ENCODE measurements at regions not wholly inside any gene's neighbourhood (a gene's known extent, or its start where the extent isn't known, plus 50 kb on each side); places are given as distances from the start of the nearest gene placed in this dataset.

DNA sequence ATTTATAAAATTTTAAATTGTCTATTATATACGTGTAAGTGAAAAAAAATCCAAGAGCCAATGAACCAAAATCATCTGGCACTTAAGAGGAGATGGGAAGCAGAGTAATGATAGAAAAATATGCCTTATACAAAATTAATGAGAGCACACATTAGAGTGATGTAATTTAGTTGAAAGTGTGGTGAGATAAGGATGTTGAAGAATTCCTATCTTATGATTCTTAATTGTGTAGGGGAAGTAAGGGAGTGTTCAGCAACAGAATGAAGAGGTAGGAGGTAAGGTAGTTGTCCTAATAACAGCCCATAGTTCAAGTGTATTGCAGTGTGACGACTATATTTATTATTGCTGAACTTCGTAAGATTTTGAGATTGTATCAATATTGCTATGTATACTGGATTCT is 843.4 kb upstream of the FLRT2 start:
- H3K9me3 Mint-ChIP-seq (ENCODE audit: unreplicated experiment) = no peaks in the 10 kb centered on the region
- H3K4me3 Mint-ChIP-seq (ENCODE audit: unreplicated experiment) = no peak overlapping the region
- no peaks in the 10 kb centered on the region for H3K27me3 Mint-ChIP-seq (ENCODE audit: unreplicated experiment)
- no peaks in the 10 kb centered on the region for H3K4me1 Mint-ChIP-seq (ENCODE audit: unreplicated experiment)
- no peak overlapping the region for H3K27ac Mint-ChIP-seq (ENCODE audit: unreplicated experiment)
- TF ChIP-seq, protein P1, sequence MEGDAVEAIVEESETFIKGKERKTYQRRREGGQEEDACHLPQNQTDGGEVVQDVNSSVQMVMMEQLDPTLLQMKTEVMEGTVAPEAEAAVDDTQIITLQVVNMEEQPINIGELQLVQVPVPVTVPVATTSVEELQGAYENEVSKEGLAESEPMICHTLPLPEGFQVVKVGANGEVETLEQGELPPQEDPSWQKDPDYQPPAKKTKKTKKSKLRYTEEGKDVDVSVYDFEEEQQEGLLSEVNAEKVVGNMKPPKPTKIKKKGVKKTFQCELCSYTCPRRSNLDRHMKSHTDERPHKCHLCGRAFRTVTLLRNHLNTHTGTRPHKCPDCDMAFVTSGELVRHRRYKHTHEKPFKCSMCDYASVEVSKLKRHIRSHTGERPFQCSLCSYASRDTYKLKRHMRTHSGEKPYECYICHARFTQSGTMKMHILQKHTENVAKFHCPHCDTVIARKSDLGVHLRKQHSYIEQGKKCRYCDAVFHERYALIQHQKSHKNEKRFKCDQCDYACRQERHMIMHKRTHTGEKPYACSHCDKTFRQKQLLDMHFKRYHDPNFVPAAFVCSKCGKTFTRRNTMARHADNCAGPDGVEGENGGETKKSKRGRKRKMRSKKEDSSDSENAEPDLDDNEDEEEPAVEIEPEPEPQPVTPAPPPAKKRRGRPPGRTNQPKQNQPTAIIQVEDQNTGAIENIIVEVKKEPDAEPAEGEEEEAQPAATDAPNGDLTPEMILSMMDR (IDR thresholded peaks at IDR 0.05) = no peak
- no peaks in the 10 kb centered on the region for H3K36me3 Mint-ChIP-seq (ENCODE audit: unreplicated experiment)
- DNase-seq (ENCODE audit: extremely low spot score, unreplicated experiment) = no peak

DNA sequence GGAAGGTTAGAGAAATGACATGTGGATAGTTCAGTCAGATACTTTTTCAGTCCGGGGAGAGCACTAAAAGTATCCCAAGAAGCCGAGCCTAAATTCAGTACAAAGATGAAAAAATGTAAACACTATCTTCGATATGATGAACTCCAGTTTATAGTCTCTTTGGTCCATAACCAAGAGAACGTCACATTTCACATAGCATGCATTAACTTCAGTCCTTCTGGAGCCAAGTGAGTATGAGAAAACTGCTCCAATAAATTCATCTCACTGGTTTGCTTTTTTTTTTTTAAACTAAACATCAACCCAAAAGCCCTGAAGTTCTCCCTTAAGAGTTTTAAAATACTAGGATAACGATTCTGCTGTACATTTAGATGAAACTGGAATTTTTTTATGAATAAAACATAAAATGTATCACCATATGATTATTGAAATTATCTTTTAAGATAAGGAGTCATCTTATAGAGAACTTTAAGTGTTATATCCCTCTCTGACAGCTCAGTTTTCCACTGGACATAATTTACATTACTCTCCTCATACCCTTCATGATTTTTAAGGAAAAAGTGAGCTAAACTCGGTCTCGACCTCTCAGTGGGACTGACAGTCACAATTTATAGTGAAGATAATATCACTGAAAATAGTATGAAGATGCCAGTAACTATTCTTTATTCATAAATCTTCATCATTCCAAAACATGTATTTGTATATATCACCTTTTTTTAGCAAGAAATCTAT is 841.5 kb upstream of the FLRT2 start:
- TF ChIP-seq, protein P1 (IDR thresholded peaks at IDR 0.05) = no peak

DNA sequence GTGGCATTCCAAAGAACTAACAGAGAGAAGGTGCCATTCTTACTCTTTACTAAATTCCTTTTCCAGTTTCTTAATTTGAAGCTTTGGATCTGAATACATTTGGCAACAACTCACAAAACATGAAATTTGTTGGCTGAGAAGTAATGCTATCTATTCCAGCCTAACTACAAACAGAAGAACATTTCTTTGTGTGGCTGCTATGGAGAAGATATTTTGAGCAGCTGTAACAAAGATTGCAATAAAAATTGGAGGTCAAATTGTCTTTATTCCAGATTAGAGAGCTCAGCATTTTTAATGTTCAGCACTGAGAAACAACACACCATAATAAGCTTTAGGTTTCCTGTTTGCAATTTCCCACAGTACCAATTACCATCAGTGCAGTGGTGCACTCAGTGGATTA is 835.8 kb upstream of the FLRT2 start:
- H3K27me3 Mint-ChIP-seq (ENCODE audit: unreplicated experiment) = no peaks in the 10 kb centered on the region

More for the DNA sequence above, 841.5 kb upstream of the FLRT2 start:
- Mint-ChIP-seq H3K4me3 (ENCODE audit: unreplicated experiment) (no peak overlapping the region), H3K9me3 (ENCODE audit: unreplicated experiment) (no peaks in the 10 kb centered on the region), H3K27ac (ENCODE audit: unreplicated experiment) (no peak overlapping the region), H3K4me1 (ENCODE audit: unreplicated experiment) (no peaks in the 10 kb centered on the region), H3K27me3 (ENCODE audit: unreplicated experiment) (no peaks in the 10 kb centered on the region), H3K36me3 (ENCODE audit: unreplicated experiment) (no peaks in the 10 kb centered on the region)
- no peak for DNase-seq (ENCODE audit: extremely low spot score, unreplicated experiment)

DNA sequence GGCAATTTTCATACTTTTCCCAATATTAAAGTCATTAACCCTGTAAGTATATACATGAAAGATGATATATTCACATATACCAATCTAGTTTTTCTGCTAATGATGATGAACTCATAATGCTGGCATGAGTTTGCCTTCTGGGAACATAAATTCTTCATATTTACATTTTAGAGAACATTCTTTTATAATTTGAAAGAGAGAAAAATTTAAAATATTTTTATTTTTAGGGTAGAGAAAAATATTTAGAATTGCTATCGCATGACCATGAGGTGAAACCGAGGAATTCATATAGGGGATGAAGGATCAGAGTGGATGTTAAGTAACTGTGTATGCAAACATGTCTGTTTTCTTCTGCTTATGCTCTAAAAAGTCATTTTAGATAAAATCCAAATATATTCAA is 825.3 kb upstream of the FLRT2 start:
- Mint-ChIP-seq H3K27me3 (ENCODE audit: unreplicated experiment) (no peaks in the 10 kb centered on the region), H3K4me3 (ENCODE audit: unreplicated experiment) (no peak overlapping the region), H3K9me3 (ENCODE audit: unreplicated experiment) (peaks cover 5% of the 10 kb centered on the region), H3K27ac (ENCODE audit: unreplicated experiment) (no peak overlapping the region), H3K4me1 (ENCODE audit: unreplicated experiment) (peaks cover 25% of the 10 kb centered on the region), H3K36me3 (ENCODE audit: unreplicated experiment) (no peaks in the 10 kb centered on the region)
- no peak for DNase-seq (ENCODE audit: extremely low spot score, unreplicated experiment)
- TF ChIP-seq, protein P1 (IDR thresholded peaks at IDR 0.05) = no peak

More for the DNA sequence above, 835.8 kb upstream of the FLRT2 start:
- Mint-ChIP-seq H3K4me1 (ENCODE audit: unreplicated experiment) (no peaks in the 10 kb centered on the region), H3K36me3 (ENCODE audit: unreplicated experiment) (no peaks in the 10 kb centered on the region), H3K4me3 (ENCODE audit: unreplicated experiment) (no peak overlapping the region), H3K27ac (ENCODE audit: unreplicated experiment) (no peak overlapping the region), H3K9me3 (ENCODE audit: unreplicated experiment) (no peaks in the 10 kb centered on the region)
- DNase-seq (ENCODE audit: extremely low spot score, unreplicated experiment) = no peak
- TF ChIP-seq, protein P1 (IDR thresholded peaks at IDR 0.05) = no peak

DNA sequence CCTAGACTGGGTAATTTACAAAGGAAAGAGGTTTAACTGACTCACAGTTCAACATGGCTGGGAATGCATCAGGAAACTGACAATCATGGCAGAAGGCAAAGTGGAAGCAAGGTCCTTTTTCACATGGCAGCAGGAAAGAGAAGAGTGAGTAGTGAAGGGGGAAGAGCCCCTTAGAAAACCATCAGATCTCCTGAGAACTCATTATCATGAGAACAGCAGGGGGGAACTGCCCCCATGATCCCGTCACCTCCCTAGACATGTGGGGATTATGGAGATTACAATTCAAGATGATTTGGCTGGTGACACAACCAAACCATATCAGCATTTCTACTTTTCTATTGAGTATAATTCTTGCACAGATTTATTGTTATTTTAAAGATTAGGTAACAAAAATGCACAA is 822.1 kb upstream of the FLRT2 start:
- Mint-ChIP-seq H3K9me3 (ENCODE audit: unreplicated experiment) (no peaks in the 10 kb centered on the region), H3K27ac (ENCODE audit: unreplicated experiment) (no peak overlapping the region)
- DNase-seq (ENCODE audit: extremely low spot score, unreplicated experiment) = no peak

More for the DNA sequence above, 822.1 kb upstream of the FLRT2 start:
- Mint-ChIP-seq H3K4me1 (ENCODE audit: unreplicated experiment) (peaks cover 16% of the 10 kb centered on the region), H3K36me3 (ENCODE audit: unreplicated experiment) (no peaks in the 10 kb centered on the region), H3K27me3 (ENCODE audit: unreplicated experiment) (no peaks in the 10 kb centered on the region), H3K4me3 (ENCODE audit: unreplicated experiment) (no peak overlapping the region)
- TF ChIP-seq, protein P1 (IDR thresholded peaks at IDR 0.05) = no peak

All from osteocyte (in vitro differentiated cells).